ENCODE measurements at regions not wholly inside any gene's neighbourhood (a gene's known extent, or its start where the extent isn't known, plus 50 kb on each side); places are given as distances from the start of the nearest gene placed in this dataset.

DNA sequence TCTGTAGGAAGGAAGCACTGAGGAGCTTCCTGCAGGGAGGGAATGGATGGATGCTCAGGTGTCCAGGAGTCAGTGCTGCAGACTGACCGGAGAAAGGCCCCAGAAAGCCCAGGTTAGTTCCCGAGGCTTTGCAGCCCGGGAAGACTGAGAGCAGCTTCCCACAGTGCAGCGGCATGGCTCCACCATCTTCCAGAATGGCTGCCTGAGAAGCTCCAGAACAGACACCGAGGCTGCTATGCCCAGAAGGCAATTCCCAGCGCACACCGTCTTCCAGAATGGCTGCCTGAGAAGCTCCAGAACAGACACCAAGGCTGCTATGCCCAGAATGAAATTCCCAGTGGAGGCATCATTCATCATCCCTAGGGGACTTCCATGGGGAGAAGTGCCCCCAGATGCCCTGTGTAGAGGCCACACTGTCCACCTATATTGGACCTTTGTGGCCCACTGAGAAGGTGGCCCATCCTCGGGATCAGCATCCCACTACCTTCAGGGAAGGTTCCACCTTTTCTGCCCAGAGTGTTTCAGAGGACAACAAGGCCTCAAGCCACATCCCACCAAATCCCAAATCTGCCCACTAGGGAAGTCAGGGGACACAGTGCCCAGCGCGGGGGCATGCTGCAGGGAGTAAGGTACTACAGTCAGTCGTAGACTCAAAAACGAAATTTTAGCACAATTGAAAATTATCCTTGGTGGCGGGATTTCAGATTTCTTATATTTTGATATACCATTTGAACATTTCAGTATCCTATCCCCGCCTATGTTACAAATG, 80.5 kb downstream of the KCNF1 start:
- CTCF ChIA-PET: no interaction called here
- POLR2A ChIA-PET: no interaction called here
- no peaks in the 10 kb centered on the region for H4K20me1 ChIP-seq (replicated peaks; ENCODE audit: control insufficient read depth, extremely low read depth, insufficient read depth, low read length)

More for the DNA sequence above, 80.5 kb downstream of the KCNF1 start:
- intact Hi-C loops (cut with micrococcal nuclease): no loop called here
- Histone ChIP-seq H3K9ac (replicated peaks; ENCODE audit: extremely low read depth, insufficient read depth, low read length) (no peak overlapping the region), H3K79me2 (ENCODE audit: control insufficient read depth, insufficient read depth, low read length) (no peaks in the 10 kb centered on the region), H3K27ac (ENCODE audit: insufficient read depth, low read depth, low read length) (no peak overlapping the region), H3K36me3 (ENCODE audit: control insufficient read depth in 2 of 2, extremely low read depth in 1 of 2, insufficient read depth in 2 of 2, low read length in 2 of 2) (no peaks in the 10 kb centered on the region), H3K9me3 (replicated peaks; ENCODE audit: control insufficient read depth, insufficient read depth, low read length) (no peaks in the 10 kb centered on the region), H3K27me3 (ENCODE audit: control insufficient read depth in 2 of 2, insufficient read depth in 2 of 2, low read length in 2 of 2) (peaks cover 0 to 2% of the 10 kb centered on the region in 2 experiments), H3K4me3 (replicated peaks in 1 of 3; ENCODE audit: insufficient read depth in 1 of 3, low read depth in 1 of 3, low read length in 3 of 3) (no peak overlapping the region), H3K4me1 (ENCODE audit: control insufficient read depth, extremely low read depth, insufficient read depth, low read length) (no peaks in the 10 kb centered on the region), H2AFZ (ENCODE audit: low read depth, low read length) (no peak overlapping the region), H3K9me1 (replicated peaks; ENCODE audit: control insufficient read depth, extremely low read depth, insufficient read depth, low read length) (no peaks in the 10 kb centered on the region), H3K4me2 (ENCODE audit: insufficient read depth, low read length) (no peak overlapping the region)
- DNase-seq (ENCODE audit: low read depth, low spot score): no peak
- dilution Hi-C loops (cut with MboI; ENCODE audit: extremely low pct_ligation_motif_present, low sequenced_read_pairs): no loop called here
- no peak for FAIRE-seq
- no TSS peak for BruUV-seq (replicated peaks)
- no peak for TF ChIP-seq POLR2A (IDR thresholded peaks at IDR 0.05; ENCODE audit: low read depth, low read length)
- TF ChIP-seq, protein P1, sequence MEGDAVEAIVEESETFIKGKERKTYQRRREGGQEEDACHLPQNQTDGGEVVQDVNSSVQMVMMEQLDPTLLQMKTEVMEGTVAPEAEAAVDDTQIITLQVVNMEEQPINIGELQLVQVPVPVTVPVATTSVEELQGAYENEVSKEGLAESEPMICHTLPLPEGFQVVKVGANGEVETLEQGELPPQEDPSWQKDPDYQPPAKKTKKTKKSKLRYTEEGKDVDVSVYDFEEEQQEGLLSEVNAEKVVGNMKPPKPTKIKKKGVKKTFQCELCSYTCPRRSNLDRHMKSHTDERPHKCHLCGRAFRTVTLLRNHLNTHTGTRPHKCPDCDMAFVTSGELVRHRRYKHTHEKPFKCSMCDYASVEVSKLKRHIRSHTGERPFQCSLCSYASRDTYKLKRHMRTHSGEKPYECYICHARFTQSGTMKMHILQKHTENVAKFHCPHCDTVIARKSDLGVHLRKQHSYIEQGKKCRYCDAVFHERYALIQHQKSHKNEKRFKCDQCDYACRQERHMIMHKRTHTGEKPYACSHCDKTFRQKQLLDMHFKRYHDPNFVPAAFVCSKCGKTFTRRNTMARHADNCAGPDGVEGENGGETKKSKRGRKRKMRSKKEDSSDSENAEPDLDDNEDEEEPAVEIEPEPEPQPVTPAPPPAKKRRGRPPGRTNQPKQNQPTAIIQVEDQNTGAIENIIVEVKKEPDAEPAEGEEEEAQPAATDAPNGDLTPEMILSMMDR (IDR thresholded peaks at IDR 0.05; ENCODE audit: extremely low read depth in 1 of 2, insufficient read depth in 1 of 2, low read depth in 1 of 2, low read length in 2 of 2): no peak
- no peak for TF ChIP-seq JUN (IDR thresholded peaks at IDR 0.05; ENCODE audit: borderline replicate concordance, insufficient read depth, insufficient read length, low read depth)
- TF ChIP-seq, protein P2, sequence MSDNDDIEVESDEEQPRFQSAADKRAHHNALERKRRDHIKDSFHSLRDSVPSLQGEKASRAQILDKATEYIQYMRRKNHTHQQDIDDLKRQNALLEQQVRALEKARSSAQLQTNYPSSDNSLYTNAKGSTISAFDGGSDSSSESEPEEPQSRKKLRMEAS (IDR thresholded peaks at IDR 0.05; ENCODE audit: insufficient read depth, insufficient read length): no peak
- no peak for TF ChIP-seq MYC (IDR thresholded peaks at IDR 0.05; ENCODE audit: low read depth, low read length)
- TF ChIP-seq GATA2 (IDR thresholded peaks at IDR 0.05; ENCODE audit: insufficient read depth, insufficient read length, low read depth, low read length): no peak
- no peak for TF ChIP-seq EZH2 (IDR thresholded peaks at IDR 0.05; ENCODE audit: borderline replicate concordance, low read depth, low read length, severe bottlenecking)
- no peak for TF ChIP-seq FOS (IDR thresholded peaks at IDR 0.05; ENCODE audit: borderline replicate concordance, insufficient read depth, low read length)
- no peak for TF ChIP-seq POLR2AphosphoS5 (IDR thresholded peaks at IDR 0.05; ENCODE audit: insufficient read depth, low read depth, low read length)
